Retina (tissue), 1 donor: ENCODE measurements at regions not wholly inside any gene's neighbourhood (a gene's known extent, or its start where the extent isn't known, plus 50 kb on each side); places are given as distances from the start of the nearest gene placed in this dataset.
"Not testable (repeated sequence)": the region's sequence is repeated elsewhere in the genome, so short reads cannot be mapped to it uniquely, and the experiment has no call there.

Source experiments
- DNase-seq: peaks from one replicate; pipeline ENCODE4 v3.0.0-alpha.2; 2016

DNA sequence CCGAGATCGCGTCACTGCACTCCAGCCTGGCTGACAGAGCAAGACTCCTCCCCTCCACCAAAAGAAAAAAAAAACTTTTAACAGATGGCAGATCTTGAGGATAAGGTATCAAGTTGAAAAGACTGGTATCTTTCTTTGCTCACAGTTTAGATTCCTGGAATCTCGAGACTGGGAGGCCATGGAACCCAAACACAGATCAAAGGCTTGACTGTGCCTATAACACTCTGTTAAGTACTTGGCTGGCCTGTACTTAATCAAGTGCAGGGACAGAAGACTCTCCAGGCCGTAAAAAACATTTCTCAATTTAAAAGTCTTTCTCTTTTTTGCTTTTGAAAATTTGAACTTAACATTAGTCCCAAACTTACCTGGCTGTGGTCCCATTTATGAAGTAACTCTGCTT is 107.1 kb upstream of the ZNF516 start:
- no peak for DNase-seq

DNA sequence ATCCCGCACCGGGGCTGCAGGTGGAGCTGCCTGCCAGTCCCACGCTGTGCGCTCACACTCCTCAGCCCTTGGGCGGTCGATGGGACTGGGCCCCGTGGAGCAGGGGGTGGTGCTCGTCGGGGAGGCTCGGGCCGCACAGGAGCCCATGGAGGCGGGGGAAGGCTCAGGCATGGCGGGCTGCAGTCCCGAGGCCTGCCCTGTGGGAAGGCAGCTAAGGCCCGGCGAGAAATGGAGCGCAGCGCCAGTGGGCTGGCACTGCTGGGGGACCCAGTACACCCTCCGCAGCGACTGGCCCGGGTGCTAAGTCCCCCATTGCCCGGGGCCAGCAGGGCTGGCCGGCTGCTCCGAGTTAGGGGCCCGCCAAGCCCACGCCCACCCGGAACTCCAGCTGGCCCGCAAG is 105.0 kb upstream of the ZNF516 start:
- DNase-seq, result not testable (repeated sequence)

DNA sequence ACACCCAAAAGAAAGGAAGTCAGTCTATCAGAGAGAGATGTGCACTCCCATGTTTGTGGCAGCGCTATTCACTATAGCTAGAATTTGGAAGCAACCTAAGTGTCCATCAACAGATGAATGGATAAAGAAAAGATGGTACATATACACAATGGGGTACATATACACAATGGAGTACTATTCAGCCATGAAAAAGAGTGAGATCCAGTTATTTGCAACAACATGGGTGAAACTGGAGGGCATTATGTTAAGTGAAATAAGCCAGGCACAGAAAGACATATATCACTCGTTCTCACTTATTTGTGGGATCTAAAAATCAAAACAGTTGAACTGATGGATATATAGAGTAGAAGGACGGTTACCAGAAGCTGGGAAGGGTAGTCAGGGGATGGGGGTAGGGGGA is 99.9 kb upstream of the ZNF516 start:
- DNase-seq, result no peak

DNA sequence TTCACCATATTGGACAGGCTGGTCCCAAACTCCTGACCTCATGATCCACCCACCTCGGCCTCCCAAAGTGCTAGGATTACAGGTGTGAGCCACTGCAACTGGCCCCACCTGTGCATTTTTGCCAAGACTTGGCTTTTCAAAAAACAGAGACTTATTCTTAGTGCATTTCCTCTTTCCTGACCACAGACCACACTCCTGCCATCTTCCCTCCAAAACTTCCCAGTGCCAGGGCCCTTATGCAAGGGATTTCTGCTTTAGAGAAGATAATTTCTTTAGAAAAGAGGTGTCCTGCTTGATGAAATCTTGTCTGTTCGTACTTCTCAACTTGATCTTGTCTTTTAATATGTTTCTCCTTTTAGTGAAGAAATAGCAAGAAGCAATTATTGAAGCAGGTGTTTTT is 98.8 kb upstream of the ZNF516 start:
- no peak for DNase-seq

GRCh38 chr18:76592981-76593381 is 97.9 kb upstream of the ZNF516 start:
- no peak for DNase-seq

- no peak for DNase-seq
These were observed 97.1 kb upstream of the ZNF516 start for GRCh38 chr18:76592096-76592495.

GRCh38 chr18:76589866-76590265 is 94.8 kb upstream of the ZNF516 start:
- DNase-seq, result no peak

DNA sequence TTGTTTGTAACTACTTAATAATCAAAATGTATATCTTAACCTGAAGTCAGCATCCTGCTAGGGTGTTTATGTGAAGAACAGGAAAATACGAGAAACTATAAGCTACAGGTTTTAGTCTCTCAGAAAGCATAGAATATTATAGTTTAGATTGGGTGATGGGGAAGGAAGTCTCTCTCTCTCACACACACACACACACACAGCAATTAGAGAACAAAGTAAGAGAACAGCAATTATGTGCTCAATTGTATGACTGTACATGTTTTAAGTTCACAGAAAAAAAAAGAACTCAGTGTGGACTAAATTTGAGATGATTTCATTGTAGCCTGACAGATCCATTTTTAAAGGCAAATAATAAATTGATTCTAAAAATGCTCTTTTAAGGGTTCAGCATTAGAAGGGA is 94.3 kb upstream of the ZNF516 start:
- DNase-seq, result no peak

DNA sequence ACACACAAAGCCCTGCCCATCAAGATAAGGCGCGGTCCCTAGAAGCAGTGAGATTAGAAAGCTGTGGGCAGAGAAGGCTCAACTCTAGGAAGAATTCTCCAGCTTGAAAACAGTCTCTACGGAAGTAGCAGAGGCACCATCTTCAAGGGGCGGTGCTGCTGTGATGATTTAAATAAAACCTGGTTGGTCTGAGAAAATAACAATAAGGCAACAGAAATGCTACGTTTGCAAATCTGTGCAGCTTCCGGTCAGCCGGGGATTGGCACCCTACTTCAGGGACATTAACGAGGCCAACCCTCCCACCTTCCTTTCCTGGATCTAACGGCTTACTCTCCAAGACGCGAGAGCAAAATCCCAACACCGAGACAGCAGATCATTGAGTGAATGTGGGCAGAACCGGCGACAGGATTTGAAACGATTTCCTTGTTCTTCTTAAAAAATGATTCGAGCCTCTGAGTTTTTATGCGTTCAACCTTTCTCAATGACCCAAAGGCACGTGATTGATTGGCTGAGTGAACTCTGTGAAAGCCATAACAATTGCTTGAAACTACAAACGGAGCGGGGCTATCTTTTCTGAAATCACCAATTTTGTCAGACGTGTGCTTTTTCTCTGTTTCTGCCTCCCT is 93.7 kb upstream of the ZNF516 start:
- peak; percentile 66 for DNase-seq

DNA sequence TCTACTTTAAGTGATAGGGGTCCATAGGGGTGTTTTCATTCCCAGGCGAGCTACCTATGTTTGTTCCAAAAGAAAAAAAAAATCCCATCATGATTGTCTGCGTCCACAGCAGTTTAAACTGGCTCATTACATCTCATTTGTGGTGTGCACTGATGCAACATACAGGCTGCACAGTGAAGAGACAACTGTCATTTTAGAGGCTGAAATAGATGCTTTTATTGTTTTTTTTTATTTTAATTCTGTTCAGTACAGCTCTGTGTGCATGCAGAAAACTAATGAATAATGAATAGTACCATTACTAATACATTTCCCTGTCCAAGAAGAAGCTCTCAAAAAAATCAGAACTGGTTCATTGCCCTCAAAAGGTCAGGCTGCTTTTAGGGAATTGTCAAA is 92.8 kb upstream of the ZNF516 start:
- DNase-seq, result peak; percentile 33

DNA sequence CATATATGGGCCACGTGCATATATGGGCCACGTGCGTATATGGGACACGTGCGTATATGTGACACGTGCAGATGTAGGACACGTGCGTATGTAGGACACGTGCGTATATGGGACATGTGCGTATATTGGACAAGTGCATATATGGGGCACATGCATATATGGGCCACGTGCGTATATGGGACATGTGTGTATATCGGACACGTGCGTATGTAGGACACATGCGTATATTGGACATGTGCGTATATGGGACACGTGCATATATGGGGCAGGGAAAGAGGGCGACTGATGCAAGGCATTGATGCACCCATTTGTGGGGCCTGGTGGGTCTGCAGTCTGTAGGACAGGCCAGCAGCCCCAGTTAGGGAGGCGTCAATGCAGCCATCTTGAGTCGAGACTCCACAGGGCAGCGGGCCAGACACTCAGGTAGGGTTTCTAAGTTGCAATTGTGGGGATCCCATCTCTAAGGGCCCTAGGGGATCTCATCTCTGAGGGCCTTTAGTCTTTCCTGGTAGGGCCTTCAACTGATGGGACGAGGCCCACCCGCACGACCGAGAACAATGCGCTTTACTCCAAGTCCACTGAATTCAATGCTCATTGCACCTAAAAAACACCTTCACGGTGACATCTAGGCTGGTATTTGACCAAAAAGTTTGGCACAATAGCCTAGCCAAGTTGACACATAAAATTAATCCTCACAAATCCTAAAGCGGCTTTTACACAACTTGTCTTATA is 92.3 kb upstream of the ZNF516 start:
- no peak for DNase-seq

GRCh38 chr18:76584414-76585310 is 89.6 kb upstream of the ZNF516 start:
- no peak for DNase-seq

- no peak for DNase-seq
These were observed 86.2 kb upstream of the ZNF516 start for GRCh38 chr18:76581261-76581660.

GRCh38 chr18:76580288-76580962 is 85.4 kb upstream of the ZNF516 start:
- peak; percentile 29 for DNase-seq

DNA sequence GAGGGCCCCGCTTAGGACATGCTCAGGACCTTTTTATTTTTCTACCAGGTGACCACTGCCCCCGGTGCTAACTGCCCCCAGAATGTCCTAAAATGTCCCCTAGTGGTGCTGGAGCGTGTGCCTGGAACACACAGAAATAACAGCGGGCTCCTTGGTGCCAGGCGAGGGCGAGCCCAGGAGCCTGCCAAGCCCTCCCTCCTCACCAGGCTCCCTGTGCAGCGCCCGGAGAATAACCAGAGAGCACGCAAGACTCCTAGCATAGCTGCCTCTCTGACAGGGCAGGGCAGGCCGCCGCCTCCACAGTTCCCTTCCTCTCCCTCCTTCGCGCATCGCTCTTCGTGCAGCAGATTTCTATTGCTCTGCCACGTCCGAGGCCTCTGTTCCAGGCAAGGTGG is 84.3 kb upstream of the ZNF516 start:
- DNase-seq, result no peak

DNA sequence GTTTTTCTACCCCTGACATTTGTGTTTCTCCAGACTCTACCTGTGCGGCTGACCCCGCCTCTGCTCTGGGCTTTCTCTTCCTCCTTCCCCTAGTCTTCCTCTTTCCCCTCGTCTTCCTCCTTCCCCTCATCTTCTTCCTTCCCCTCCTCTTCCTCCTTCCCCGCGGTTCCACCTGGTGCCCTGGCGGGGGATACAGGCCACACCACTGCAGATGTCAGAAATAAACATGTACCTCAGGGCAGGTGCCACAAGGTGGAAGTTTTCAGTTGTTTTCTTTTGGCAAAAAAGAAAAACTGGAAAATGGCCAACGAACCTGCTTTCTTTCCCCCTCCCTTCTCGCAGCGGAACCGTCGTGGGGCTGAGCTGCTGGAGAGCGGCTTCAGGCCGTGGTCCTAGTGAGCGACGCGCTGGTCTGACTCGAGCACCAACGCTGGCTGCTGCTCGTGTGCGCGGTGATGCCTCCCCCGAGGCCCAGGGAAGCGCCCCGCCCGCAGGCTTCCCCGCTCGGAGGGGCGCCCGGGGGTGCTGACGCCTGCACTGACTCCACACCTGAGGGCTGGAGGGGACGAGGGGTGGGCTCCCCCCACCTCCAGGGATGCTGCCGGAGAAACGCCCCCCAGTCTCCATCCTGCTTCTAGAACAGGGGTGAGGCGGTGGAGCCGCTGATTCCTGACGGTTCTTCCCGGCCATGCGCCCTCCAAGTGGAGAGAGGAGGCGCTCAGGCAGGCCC is 83.7 kb upstream of the ZNF516 start:
- DNase-seq, result peak; percentile 68

- DNase-seq, result no peak
These were observed 78.4 kb upstream of the ZNF516 start for GRCh38 chr18:76573325-76574025.

DNA sequence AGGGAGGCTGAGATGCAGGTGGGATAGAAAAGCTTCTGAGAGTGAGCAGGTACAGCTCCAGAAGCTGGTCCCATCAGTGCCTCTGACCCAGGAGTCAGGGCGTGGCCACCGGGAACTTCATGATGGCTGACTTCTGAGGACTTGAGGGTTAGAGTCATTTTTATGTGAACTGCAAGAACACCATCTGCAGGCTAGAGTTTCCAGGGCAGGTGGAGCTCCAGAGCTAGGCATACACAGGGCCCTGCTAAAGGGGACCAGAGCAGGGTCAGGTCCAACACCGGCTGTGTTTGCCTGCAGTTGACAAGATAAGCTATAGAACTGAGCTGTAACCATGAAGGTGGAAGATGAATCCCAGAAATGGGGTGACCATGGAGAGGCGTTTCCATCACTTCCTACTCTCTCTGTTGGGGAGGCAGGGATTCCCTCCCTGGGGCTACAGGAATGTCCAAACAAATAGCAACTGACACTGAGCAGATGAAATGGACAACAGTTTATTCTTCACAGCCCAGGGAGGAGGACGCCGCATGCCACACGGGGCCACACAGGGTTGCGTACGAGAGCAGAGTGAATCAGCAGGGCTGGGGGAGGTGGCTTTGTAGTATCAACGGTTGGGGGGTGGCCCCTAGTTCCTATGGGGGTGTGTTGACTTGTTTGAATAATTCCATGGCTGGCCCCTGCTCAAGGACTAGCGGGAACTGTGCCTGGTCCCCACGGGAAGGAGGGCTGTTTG is 77.6 kb upstream of the ZNF516 start:
- DNase-seq, result no peak

- no peak for DNase-seq
These were observed 76.6 kb upstream of the ZNF516 start for GRCh38 chr18:76571689-76572088.

GRCh38 chr18:76570856-76571255 is 75.8 kb upstream of the ZNF516 start:
- no peak for DNase-seq
